A549 (cell line): ENCODE measurements at regions not wholly inside any gene's neighbourhood (a gene's known extent, or its start where the extent isn't known, plus 50 kb on each side); places are given as distances from the start of the nearest gene placed in this dataset.
A peak's percentile ranks its signal among the peaks of the same experiment; 100 is the strongest.

ENCODE experiments used
- ATAC-seq, 2 experiments: fragments of 200-7000 bp in 1 of 2; fragments of >200 bp in 1 of 2; cut with Nextera tagmentation in 1 of 2; cut with Tn5 transposase in 1 of 2; 3 replicates each; pipeline versions ENCODE4 v1.8.0 to v1.9.1; 2018 to 2020; ENCODE audit warnings: mild to moderate bottlenecking in 1 of 2, moderate library complexity in 1 of 2
- CTCF ChIA-PET: fragments of 300-600 bp; sonication (Branson Sonifier 250); formaldehyde crosslinking; extraction: SDS; loops from one replicate; lab custom pipeline; 2021; ENCODE audit warnings: antibody characterized with exemption, inconsistent platforms; lab: Yijun Ruan, JAX
- POLR2A ChIA-PET: fragments of 350-600 bp; formaldehyde crosslinking; extraction: SDS; loops from one replicate; lab custom pipeline; 2021; ENCODE audit warnings: antibody characterized with exemption, inconsistent platforms; lab: Yijun Ruan, JAX
- DNase-seq, 2 experiments: peaks; one replicate each; pipeline versions ENCODE4 v3.0.0 to v3.0.0-alpha.2; 2011 to 2016; ENCODE audit warnings: low read depth in 1 of 2, low spot score in 1 of 2
- FAIRE-seq: peaks from 2 replicates; lab custom pipeline; 2011; peaks lifted over from hg19 to GRCh38; lab: Jason Lieb, UNC
- H3K27ac ChIP-seq, 2 experiments: fragments of >200 bp; sonication (Bioruptor Twin); formaldehyde crosslinking; 3 replicates each; pipeline ENCODE4 v1.5.1; 2016 to 2017
- H3K4me1 ChIP-seq: fragments of >200 bp; sonication (Bioruptor Twin); formaldehyde crosslinking; 3 replicates; pipeline ENCODE4 v1.6.1; 2016
- H3K4me2 ChIP-seq: fragments of >200 bp; sonication (Bioruptor Twin); formaldehyde crosslinking; 3 replicates; pipeline ENCODE4 v1.6.1; 2016
- H3K4me3 ChIP-seq: fragments of >200 bp; sonication (Bioruptor Twin); formaldehyde crosslinking; 3 replicates; pipeline ENCODE4 v1.5.1; 2016
- H3K9me3 ChIP-seq: fragments of >200 bp; sonication (Bioruptor Twin); formaldehyde crosslinking; 3 replicates; pipeline ENCODE4 v1.6.1; 2016
- ATOH8 ChIP-seq: fragments of 250-450 bp; sonication (Bioruptor Pico); IDR thresholded peaks from 2 replicates; pipeline ENCODE4 v1.5.0; 2020; ENCODE audit warnings: low read depth, mild to moderate bottlenecking, moderate library complexity
- BHLHE40 ChIP-seq: IDR thresholded peaks from 2 replicates; pipeline ENCODE4 v1.6.1; 2012; ENCODE audit warnings: low read depth, low read length, inconsistent platforms
- CBX8 ChIP-seq: fragments of 200-600 bp; sonication (generic); IDR thresholded peaks from 2 replicates; pipeline ENCODE4 v1.6.1; 2016
- CEBPB ChIP-seq, 2 experiments: fragments of >200 bp in 1 of 2; sonication (Bioruptor Twin) in 1 of 2; formaldehyde crosslinking in 1 of 2; IDR thresholded peaks; 2 replicates each; pipeline ENCODE4 v1.6.1; 2012 to 2016
- CHD4 ChIP-seq: fragments of 200-600 bp; sonication (generic); IDR thresholded peaks from 2 replicates; pipeline ENCODE4 v1.6.1; 2016; ENCODE audit warnings: antibody characterized with exemption, mild to moderate bottlenecking, borderline replicate concordance
- EHMT2 ChIP-seq: fragments of 200-600 bp; sonication (generic); IDR thresholded peaks from 2 replicates; pipeline ENCODE4 v1.6.1; 2016; ENCODE audit warnings: antibody characterized with exemption, low read depth, mild to moderate bottlenecking, moderate library complexity
- EP300 ChIP-seq, 2 experiments: fragments of >200 bp; sonication (Bioruptor Twin); formaldehyde crosslinking; IDR thresholded peaks; 2 replicates in 1 of 2; 3 replicates in 1 of 2; pipeline ENCODE4 v1.6.1; 2016 to 2017
- FOSB ChIP-seq: fragments of 250-450 bp; sonication (Bioruptor Pico); IDR thresholded peaks from 2 replicates; pipeline ENCODE4 v1.5.0; 2020; ENCODE audit warnings: mild to moderate bottlenecking, moderate library complexity
- FOSL2 ChIP-seq, 2 experiments: fragments of 450-650 bp in 1 of 2; fragments of >200 bp in 1 of 2; sonication (Bioruptor Twin) in 1 of 2; formaldehyde crosslinking; IDR thresholded peaks; 2 replicates each; pipeline versions ENCODE4 v1.5.0 to v1.6.1; 2016 to 2020; ENCODE audit warnings: mild to moderate bottlenecking in 1 of 2, moderate library complexity in 1 of 2
- FOXS1 ChIP-seq: fragments of 250-450 bp; sonication (Bioruptor Pico); IDR thresholded peaks from 2 replicates; pipeline ENCODE4 v1.5.0; 2020; ENCODE audit warnings: mild to moderate bottlenecking, moderate library complexity
- HEYL ChIP-seq: fragments of 250-450 bp; sonication (Bioruptor Pico); IDR thresholded peaks from 2 replicates; pipeline ENCODE4 v1.8.0; 2021; ENCODE audit warnings: mild to moderate bottlenecking, moderate library complexity
- HOXA7 ChIP-seq: fragments of 250-450 bp; sonication (Bioruptor Pico); IDR thresholded peaks from 2 replicates; pipeline ENCODE4 v1.5.0; 2020; ENCODE audit warnings: mild to moderate bottlenecking, moderate library complexity
- HOXB5 ChIP-seq: fragments of 250-450 bp; sonication (Bioruptor Pico); IDR thresholded peaks from 2 replicates; pipeline ENCODE4 v1.5.0; 2020; ENCODE audit warnings: mild to moderate bottlenecking, moderate library complexity
- JUNB ChIP-seq: fragments of >200 bp; sonication (Bioruptor Twin); formaldehyde crosslinking; IDR thresholded peaks from 2 replicates; pipeline ENCODE4 v1.6.1; 2016
- KDM1A ChIP-seq: fragments of 200-600 bp; sonication (generic); IDR thresholded peaks from 2 replicates; pipeline ENCODE4 v1.6.1; 2016; ENCODE audit warnings: low read depth, mild to moderate bottlenecking
- KDM5A ChIP-seq: fragments of 200-600 bp; sonication (generic); IDR thresholded peaks from 2 replicates; pipeline ENCODE4 v1.6.1; 2016; ENCODE audit warnings: antibody characterized with exemption, mild to moderate bottlenecking
- MAFK ChIP-seq: fragments of 450-650 bp; IDR thresholded peaks from 2 replicates; pipeline ENCODE4 v1.6.1; 2014; ENCODE audit not compliant: partially characterized antibody
- MYC ChIP-seq: IDR thresholded peaks from 2 replicates; pipeline ENCODE4 v1.6.1; 2012; ENCODE audit warnings: mild to moderate bottlenecking, inconsistent platforms, low read length, improper control_type of control experiment, borderline replicate concordance
- NFE2L2 ChIP-seq: fragments of 150-350 bp; conservative IDR thresholded peaks from 2 replicates; pipeline ENCODE4 v1.6.1; 2014; ENCODE audit warnings: low read length
- NR3C1 ChIP-seq: fragments of >200 bp; sonication (Bioruptor Twin); formaldehyde crosslinking; IDR thresholded peaks from 3 replicates; pipeline ENCODE4 v1.6.1; 2017
- POLR2A ChIP-seq: IDR thresholded peaks from 2 replicates; pipeline ENCODE4 v1.6.1; 2012; ENCODE audit warnings: mild to moderate bottlenecking, low read length
- RAD21 ChIP-seq, 2 experiments: fragments of >200 bp in 1 of 2; sonication (Bioruptor Twin) in 1 of 2; formaldehyde crosslinking in 1 of 2; IDR thresholded peaks in 1 of 2; conservative IDR thresholded peaks in 1 of 2; 2 replicates in 1 of 2; 3 replicates in 1 of 2; pipeline ENCODE4 v1.6.1; 2012 to 2018; ENCODE audit warnings: inconsistent platforms in 1 of 2
- RCOR1 ChIP-seq: fragments of 150-350 bp; IDR thresholded peaks from 2 replicates; pipeline ENCODE4 v1.6.1; 2014; ENCODE audit warnings: antibody characterized with exemption, low read length, low read depth
- RFX5 ChIP-seq: fragments of 450-650 bp; IDR thresholded peaks from 2 replicates; pipeline ENCODE4 v1.7.1; 2014; ENCODE audit warnings: antibody characterized with exemption, mild to moderate bottlenecking, moderate library complexity
- RNF2 ChIP-seq: fragments of 200-600 bp; sonication (generic); IDR thresholded peaks from 2 replicates; pipeline ENCODE4 v1.6.1; 2016; ENCODE audit warnings: low read depth, mild to moderate bottlenecking, antibody characterized with exemption, moderate library complexity, borderline replicate concordance
- SREBF2 ChIP-seq: fragments of 450-650 bp; IDR thresholded peaks from 2 replicates; pipeline ENCODE4 v1.6.1; 2014; ENCODE audit warnings: mild to moderate bottlenecking, moderate library complexity
- TFCP2L1 ChIP-seq: fragments of 250-450 bp; sonication (Bioruptor Pico); IDR thresholded peaks from 2 replicates; pipeline ENCODE4 v1.5.0; 2021; ENCODE audit warnings: mild to moderate bottlenecking
- ZFP36 ChIP-seq: fragments of 450-650 bp; IDR thresholded peaks from 2 replicates; pipeline ENCODE4 v1.6.1; 2014; ENCODE audit warnings: borderline replicate concordance; ENCODE audit not compliant: partially characterized antibody
- ZNF302 ChIP-seq: fragments of 250-450 bp; sonication (Bioruptor Pico); IDR thresholded peaks from 2 replicates; pipeline ENCODE4 v1.9.0; 2021; ENCODE audit warnings: inconsistent platforms, mild to moderate bottlenecking, moderate library complexity
- ZSCAN20 ChIP-seq: fragments of 250-450 bp; sonication (Bioruptor Pico); IDR thresholded peaks from 2 replicates; pipeline ENCODE4 v1.8.0; 2022; ENCODE audit warnings: mild to moderate bottlenecking, moderate library complexity
- WGBS: methylation state at CpG from one replicate; pipeline ENCODE4 v1.1.6; 2017; ENCODE audit errors: missing lambda C conversion rate; 5-methylcytosine and 5-hydroxymethylcytosine counted together
- TF ChIP-seq, protein P1 (sequence below): fragments of 150-350 bp; IDR thresholded peaks from 2 replicates; pipeline ENCODE4 v1.6.1; 2014; ENCODE audit warnings: low read depth, mild to moderate bottlenecking, low read length

DNA sequence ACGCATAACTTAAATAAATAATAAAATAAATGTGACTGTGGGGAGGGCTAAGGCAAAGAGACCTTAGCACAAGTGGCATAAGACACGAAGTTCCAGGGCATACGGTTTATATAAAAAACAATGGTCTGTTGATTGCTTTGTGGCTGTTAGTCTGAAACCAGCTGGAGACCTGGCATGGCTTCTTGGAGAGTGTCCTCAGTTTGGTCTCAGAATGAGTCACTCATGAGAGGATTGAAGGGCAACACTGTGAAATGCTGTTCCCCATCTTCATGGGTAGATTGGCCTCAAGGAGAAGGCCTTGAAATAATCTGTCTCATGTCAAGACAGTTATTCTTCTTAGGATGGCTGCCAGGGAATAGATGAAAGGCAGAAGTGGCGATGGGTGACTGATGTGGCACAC is 62.2 kb downstream of the SOX2 start:
- no peak for FAIRE-seq
- no peak for ATAC-seq
- H3K4me2 ChIP-seq: no peak overlapping the region
- WGBS: 73% methylated on average over 4 of the region's 4 CpGs
- no peaks in the 10 kb centered on the region for H3K4me1 ChIP-seq
- H3K9me3 ChIP-seq: no peaks in the 10 kb centered on the region
- H3K27ac ChIP-seq: no peak overlapping the region
- DNase-seq: no peak
- TF ChIP-seq FOSB (CRISPR knock-in tag) (no peak), CEBPB (IDR thresholded peaks at IDR 0.05) (no peak)
- ChIA-PET CTCF (no interaction called here), POLR2A (no interaction called here)
- no peak overlapping the region for H3K4me3 ChIP-seq

DNA sequence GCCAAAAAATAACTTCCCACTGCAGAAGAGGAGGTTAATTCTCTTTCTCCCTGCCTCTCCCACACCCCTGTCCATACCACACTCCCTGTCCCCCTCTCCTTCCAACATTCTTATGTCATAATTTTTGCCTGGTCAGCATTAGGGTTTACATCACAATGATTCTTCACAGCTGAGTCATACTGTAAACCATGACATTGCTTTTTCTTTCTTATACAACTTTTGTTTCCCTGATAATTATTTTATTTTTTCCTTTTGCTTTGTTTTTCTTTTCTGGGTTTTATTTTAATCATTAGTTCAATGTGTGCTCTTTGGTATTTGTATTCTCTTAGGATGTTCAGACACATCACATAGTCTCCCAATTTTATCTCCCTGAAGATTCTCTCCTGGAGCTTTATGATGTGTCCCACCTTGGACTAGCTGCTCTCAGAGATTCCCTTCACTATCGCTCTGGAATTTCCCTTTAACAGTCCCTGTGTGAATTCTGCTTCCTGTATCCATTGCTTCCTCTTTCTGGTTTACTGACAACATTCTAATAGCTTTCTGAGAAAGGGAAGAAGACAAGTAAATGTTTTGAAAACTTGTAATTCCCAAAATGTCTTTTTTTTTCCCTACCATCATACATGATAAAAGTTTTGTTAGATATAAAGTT is 70.7 kb downstream of the SOX2 start:
- FAIRE-seq: no peak
- POLR2A ChIA-PET: no interaction called here
- CTCF ChIA-PET: no interaction called here
- ATAC-seq: peak; percentile 90 to 91
- Histone ChIP-seq H3K4me2 (peak overlapping the region; percentile 65), H3K4me1 (peaks cover 16% of the 10 kb centered on the region), H3K27ac (peak overlapping the region; percentile 66 to 83), H3K9me3 (no peaks in the 10 kb centered on the region), H3K4me3 (no peak overlapping the region)
- DNase-seq: peak; percentile 65 to 67
- 0% methylated on average over 1 of the region's 1 CpG for whole genome bisulfite sequencing
- TF ChIP-seq, protein P1, sequence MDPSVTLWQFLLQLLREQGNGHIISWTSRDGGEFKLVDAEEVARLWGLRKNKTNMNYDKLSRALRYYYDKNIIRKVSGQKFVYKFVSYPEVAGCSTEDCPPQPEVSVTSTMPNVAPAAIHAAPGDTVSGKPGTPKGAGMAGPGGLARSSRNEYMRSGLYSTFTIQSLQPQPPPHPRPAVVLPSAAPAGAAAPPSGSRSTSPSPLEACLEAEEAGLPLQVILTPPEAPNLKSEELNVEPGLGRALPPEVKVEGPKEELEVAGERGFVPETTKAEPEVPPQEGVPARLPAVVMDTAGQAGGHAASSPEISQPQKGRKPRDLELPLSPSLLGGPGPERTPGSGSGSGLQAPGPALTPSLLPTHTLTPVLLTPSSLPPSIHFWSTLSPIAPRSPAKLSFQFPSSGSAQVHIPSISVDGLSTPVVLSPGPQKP: no peak
- TF ChIP-seq ZFP36: no peak
- no peak for TF ChIP-seq TFCP2L1 (CRISPR knock-in tag)
- no peak for TF ChIP-seq HEYL (CRISPR knock-in tag)
- peak in 1 of 2 experiments; percentile 59; a peak in 1 of 4 replicates for TF ChIP-seq CEBPB (IDR thresholded peaks at IDR 0.05)
- no peak for TF ChIP-seq MYC
- TF ChIP-seq NFE2L2: peak; percentile 67
- no peak for TF ChIP-seq CHD4
- TF ChIP-seq FOSL2 (IDR thresholded peaks at IDR 0.05): 0 out of 2 replicates have a peak, but pooled peaks have one; percentile 13
- TF ChIP-seq FOSL2 (CRISPR knock-in tag; IDR thresholded peaks at IDR 0.05): peak; percentile 84
- no peak for TF ChIP-seq ZNF302
- TF ChIP-seq EHMT2: no peak
- TF ChIP-seq EP300 (IDR thresholded peaks at IDR 0.05): 0 out of 5 replicates have a peak, but pooled peaks of 1 of the 2 experiments have one; percentile 15
- peak; percentile 33; the same call in 1 of the 2 replicates for TF ChIP-seq JUNB
- no peak for TF ChIP-seq RNF2
- no peak for TF ChIP-seq HOXB5 (CRISPR knock-in tag)
- TF ChIP-seq MAFK: peak; percentile 100
- TF ChIP-seq RAD21 (conservative IDR thresholded peaks at IDR 0.05 in 1 of 2, IDR thresholded peaks at IDR 0.05 in 1 of 2): no peak
- TF ChIP-seq BHLHE40: no peak

DNA sequence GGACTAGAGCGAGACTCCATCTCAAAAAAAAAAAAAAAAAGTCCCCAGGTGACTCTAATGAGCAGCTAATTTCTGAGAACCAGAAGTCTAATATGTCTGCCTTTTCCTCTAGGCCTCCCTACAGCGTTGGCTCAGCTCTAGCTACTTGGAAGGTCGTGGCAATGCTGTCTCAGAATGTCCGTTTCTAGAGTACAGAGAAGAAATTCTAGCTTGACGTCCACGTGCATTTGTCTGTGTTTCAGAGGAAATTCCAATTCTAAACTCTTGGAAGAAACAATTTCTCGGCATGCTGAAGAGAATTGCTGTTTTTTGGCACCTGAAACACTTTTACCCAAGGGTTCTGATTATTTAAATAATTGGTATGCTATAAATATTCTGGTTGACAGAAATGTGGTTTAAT is 78.8 kb downstream of the SOX2 start:
- WGBS: 80% methylated on average over 7 of the region's 7 CpGs
- TF ChIP-seq CHD4 (no peak), ATOH8 (no peak), FOXS1 (no peak), KDM5A (no peak), POLR2A (no peak), FOSB (CRISPR knock-in tag) (no peak), CEBPB (IDR thresholded peaks at IDR 0.05) (no peak), HOXA7 (CRISPR knock-in tag) (no peak), RFX5 (no peak), CBX8 (no peak), RCOR1 (no peak), MAFK (no peak), KDM1A (no peak), MYC (no peak), SREBF2 (no peak), NR3C1 (no peak), ZSCAN20 (CRISPR knock-in tag) (no peak)
- ATAC-seq: no peak
- no peak for FAIRE-seq
- ChIA-PET CTCF (no interaction called here), POLR2A (no interaction called here)
- no peak for DNase-seq
- no peaks in the 10 kb centered on the region for H3K4me1 ChIP-seq
- H3K4me2 ChIP-seq: no peak overlapping the region
- H3K9me3 ChIP-seq: no peaks in the 10 kb centered on the region
- H3K27ac ChIP-seq: no peak overlapping the region
- no peak overlapping the region for H3K4me3 ChIP-seq
